Activated CD4-positive, alpha-beta T cell treated with anti-CD3 and anti-CD28 coated beads, Interleukin-2, amount 10 ng/mL, durations not matched to agents 7 days and 5 days (primary cell): ENCODE measurements at regions not wholly inside any gene's neighbourhood (a gene's known extent, or its start where the extent isn't known, plus 50 kb on each side); places are given as distances from the start of the nearest gene placed in this dataset.

Experiments
- CTCF ChIA-PET: fragments of 350-600 bp; sonication (Branson Sonifier 250); formaldehyde crosslinking; loops from one replicate; lab custom pipeline; 2021; ENCODE audit warnings: antibody characterized with exemption; lab: Charles Lee
- POLR2A ChIA-PET: fragments of 350-600 bp; sonication (Branson Sonifier 250); formaldehyde crosslinking; loops from one replicate; lab custom pipeline; 2021; ENCODE audit warnings: antibody characterized with exemption; lab: Charles Lee
- DNase-seq: peaks from one replicate; pipeline ENCODE4 v3.0.0-alpha.2; 2020
- H3K27ac Mint-ChIP-seq: one replicate; pipeline ENCODE4 v1.8.0; 2021; ENCODE audit warnings: mild to moderate bottlenecking, moderate library complexity, mixed read lengths
- H3K27me3 Mint-ChIP-seq: one replicate; pipeline ENCODE4 v1.8.0; 2021; ENCODE audit warnings: mixed read lengths
- H3K36me3 Mint-ChIP-seq: one replicate; pipeline ENCODE4 v1.8.0; 2021; ENCODE audit warnings: low read depth, mixed read lengths
- H3K4me1 Mint-ChIP-seq: one replicate; pipeline ENCODE4 v1.8.0; 2021; ENCODE audit warnings: mixed read lengths
- H3K4me3 Mint-ChIP-seq: one replicate; pipeline ENCODE4 v1.8.0; 2021; ENCODE audit warnings: mild to moderate bottlenecking, moderate library complexity, mixed read lengths
- H3K9me3 Mint-ChIP-seq: one replicate; pipeline ENCODE4 v1.8.0; 2021; ENCODE audit warnings: mixed read lengths

GRCh38 chr12:92332552-92332951 is 186.9 kb upstream of the BTG1 start:
- H3K36me3 Mint-ChIP-seq = peaks cover 5% of the 10 kb centered on the region
- POLR2A ChIA-PET = no interaction called here
- CTCF ChIA-PET = interaction anchor here (0.6 kb wide), 1 partner anchor 16 kb away, joined by 4 read pairs; no protein-coding TSS in a partner anchor

GRCh38 chr12:92331383-92331782 is 185.7 kb upstream of the BTG1 start:
- Mint-ChIP-seq H3K27me3 (no peaks in the 10 kb centered on the region), H3K4me3 (no peak overlapping the region), H3K9me3 (peaks cover 8% of the 10 kb centered on the region), H3K36me3 (peaks cover 5% of the 10 kb centered on the region), H3K27ac (no peak overlapping the region), H3K4me1 (peaks cover 40% of the 10 kb centered on the region)
- ChIA-PET CTCF (interaction anchor here (0.6 to 1.0 kb wide), 3 partner anchors 25 to 424 kb away, joined by 3 read pairs; no protein-coding TSS in a partner anchor), POLR2A (no interaction called here)
- DNase-seq = no peak

More at GRCh38 chr12:92332552-92332951, 186.9 kb upstream of the BTG1 start:
- Mint-ChIP-seq H3K9me3 (peaks cover 10% of the 10 kb centered on the region), H3K4me1 (peaks cover 31% of the 10 kb centered on the region), H3K27me3 (no peaks in the 10 kb centered on the region), H3K4me3 (no peak overlapping the region), H3K27ac (no peak overlapping the region)
- DNase-seq = no peak

- Mint-ChIP-seq H3K27me3 (no peaks in the 10 kb centered on the region), H3K4me1 (peaks cover 46% of the 10 kb centered on the region), H3K4me3 (no peak overlapping the region), H3K27ac (no peak overlapping the region), H3K9me3 (peaks cover 9% of the 10 kb centered on the region), H3K36me3 (peaks cover 5% of the 10 kb centered on the region)
- no peak for DNase-seq
- POLR2A ChIA-PET = no interaction called here
- CTCF ChIA-PET = interaction anchor here (1.0 kb wide), 2 partner anchors 25 to 33 kb away, joined by 3 read pairs; no protein-coding TSS in a partner anchor
These were observed 185.0 kb upstream of the BTG1 start for GRCh38 chr12:92330654-92331053.

GRCh38 chr12:92326877-92327276 is 181.2 kb upstream of the BTG1 start:
- H3K27me3 Mint-ChIP-seq = no peaks in the 10 kb centered on the region
- DNase-seq = no peak
- ChIA-PET POLR2A (no interaction called here), CTCF (interaction anchor here (0.7 to 3.6 kb wide), 2 partner anchors 14 to 29 kb away, joined by 3 to 9 read pairs; no protein-coding TSS in a partner anchor)
- H3K36me3 Mint-ChIP-seq = peaks cover 16% of the 10 kb centered on the region
- peaks cover 41% of the 10 kb centered on the region for H3K4me1 Mint-ChIP-seq
- H3K27ac Mint-ChIP-seq = peak overlapping the region; percentile 46
- H3K9me3 Mint-ChIP-seq = peaks cover 25% of the 10 kb centered on the region
- no peak overlapping the region for H3K4me3 Mint-ChIP-seq

GRCh38 chr12:92324849-92325500 is 179.3 kb upstream of the BTG1 start:
- peaks cover 36% of the 10 kb centered on the region for H3K4me1 Mint-ChIP-seq
- POLR2A ChIA-PET = no interaction called here
- DNase-seq = no peak
- H3K9me3 Mint-ChIP-seq = peaks cover 33% of the 10 kb centered on the region
- CTCF ChIA-PET = interaction anchor here (1.4 to 3.6 kb wide), 2 partner anchors 10 to 15 kb away, joined by 6 to 9 read pairs; no protein-coding TSS in a partner anchor
- peaks cover 20% of the 10 kb centered on the region for H3K36me3 Mint-ChIP-seq
- no peak overlapping the region for H3K27ac Mint-ChIP-seq
- H3K27me3 Mint-ChIP-seq = no peaks in the 10 kb centered on the region
- H3K4me3 Mint-ChIP-seq = no peak overlapping the region

GRCh38 chr12:92312463-92312964 is 166.9 kb upstream of the BTG1 start:
- no peak for DNase-seq
- H3K27me3 Mint-ChIP-seq = no peaks in the 10 kb centered on the region
- ChIA-PET POLR2A (no interaction called here), CTCF (no interaction called here)
- H3K4me3 Mint-ChIP-seq = no peak overlapping the region
- peaks cover 11% of the 10 kb centered on the region for H3K9me3 Mint-ChIP-seq
- no peak overlapping the region for H3K27ac Mint-ChIP-seq
- no peaks in the 10 kb centered on the region for H3K36me3 Mint-ChIP-seq
- H3K4me1 Mint-ChIP-seq = no peaks in the 10 kb centered on the region

GRCh38 chr12:92304371-92305055 is 158.9 kb upstream of the BTG1 start:
- no peak overlapping the region for H3K27ac Mint-ChIP-seq
- H3K4me3 Mint-ChIP-seq = no peak overlapping the region
- DNase-seq = no peak
- H3K36me3 Mint-ChIP-seq = peaks cover 2% of the 10 kb centered on the region
- no peaks in the 10 kb centered on the region for H3K27me3 Mint-ChIP-seq
- H3K9me3 Mint-ChIP-seq = peaks cover 9% of the 10 kb centered on the region
- CTCF ChIA-PET = no interaction called here
- POLR2A ChIA-PET = no interaction called here
- peaks cover 2% of the 10 kb centered on the region for H3K4me1 Mint-ChIP-seq

- Mint-ChIP-seq H3K4me1 (peaks cover 2% of the 10 kb centered on the region), H3K27ac (no peak overlapping the region), H3K4me3 (no peak overlapping the region), H3K9me3 (peaks cover 10% of the 10 kb centered on the region), H3K36me3 (peaks cover 14% of the 10 kb centered on the region), H3K27me3 (no peaks in the 10 kb centered on the region)
- ChIA-PET POLR2A (no interaction called here), CTCF (no interaction called here)
- no peak for DNase-seq
These were observed 156.6 kb upstream of the BTG1 start for GRCh38 chr12:92302041-92302829.

- CTCF ChIA-PET = no interaction called here
- Mint-ChIP-seq H3K27me3 (no peaks in the 10 kb centered on the region), H3K4me1 (peaks cover 2% of the 10 kb centered on the region), H3K4me3 (no peak overlapping the region), H3K36me3 (peaks cover 18% of the 10 kb centered on the region), H3K9me3 (peaks cover 11% of the 10 kb centered on the region), H3K27ac (no peak overlapping the region)
- POLR2A ChIA-PET = no interaction called here
- no peak for DNase-seq
These were observed 155.7 kb upstream of the BTG1 start for GRCh38 chr12:92301356-92301755.

GRCh38 chr12:92300777-92301176 is 155.1 kb upstream of the BTG1 start:
- CTCF ChIA-PET = interaction anchor here (0.6 kb wide), 1 partner anchor 27 kb away, joined by 3 read pairs; no protein-coding TSS in a partner anchor
- peaks cover 15% of the 10 kb centered on the region for H3K9me3 Mint-ChIP-seq
- POLR2A ChIA-PET = no interaction called here
- no peaks in the 10 kb centered on the region for H3K27me3 Mint-ChIP-seq
- H3K4me1 Mint-ChIP-seq = peaks cover 2% of the 10 kb centered on the region
- H3K27ac Mint-ChIP-seq = no peak overlapping the region
- peaks cover 21% of the 10 kb centered on the region for H3K36me3 Mint-ChIP-seq
- DNase-seq = no peak
- no peak overlapping the region for H3K4me3 Mint-ChIP-seq

GRCh38 chr12:92299744-92300143 is 154.1 kb upstream of the BTG1 start:
- Mint-ChIP-seq H3K9me3 (peaks cover 19% of the 10 kb centered on the region), H3K27ac (no peak overlapping the region), H3K4me1 (peaks cover 5% of the 10 kb centered on the region), H3K4me3 (no peak overlapping the region), H3K36me3 (peaks cover 21% of the 10 kb centered on the region), H3K27me3 (no peaks in the 10 kb centered on the region)
- no peak for DNase-seq
- ChIA-PET CTCF (no interaction called here), POLR2A (no interaction called here)

- no peak overlapping the region for H3K4me3 Mint-ChIP-seq
- peaks cover 5% of the 10 kb centered on the region for H3K4me1 Mint-ChIP-seq
- peaks cover 21% of the 10 kb centered on the region for H3K36me3 Mint-ChIP-seq
- ChIA-PET POLR2A (no interaction called here), CTCF (no interaction called here)
- no peak overlapping the region for H3K27ac Mint-ChIP-seq
- H3K9me3 Mint-ChIP-seq = peaks cover 19% of the 10 kb centered on the region
- no peaks in the 10 kb centered on the region for H3K27me3 Mint-ChIP-seq
- DNase-seq = no peak
These were observed 153.7 kb upstream of the BTG1 start for GRCh38 chr12:92299344-92299743.
